ENCODE measurements at regions not wholly inside any gene's neighbourhood (a gene's known extent, or its start where the extent isn't known, plus 50 kb on each side); places are given as distances from the start of the nearest gene placed in this dataset.

DNA sequence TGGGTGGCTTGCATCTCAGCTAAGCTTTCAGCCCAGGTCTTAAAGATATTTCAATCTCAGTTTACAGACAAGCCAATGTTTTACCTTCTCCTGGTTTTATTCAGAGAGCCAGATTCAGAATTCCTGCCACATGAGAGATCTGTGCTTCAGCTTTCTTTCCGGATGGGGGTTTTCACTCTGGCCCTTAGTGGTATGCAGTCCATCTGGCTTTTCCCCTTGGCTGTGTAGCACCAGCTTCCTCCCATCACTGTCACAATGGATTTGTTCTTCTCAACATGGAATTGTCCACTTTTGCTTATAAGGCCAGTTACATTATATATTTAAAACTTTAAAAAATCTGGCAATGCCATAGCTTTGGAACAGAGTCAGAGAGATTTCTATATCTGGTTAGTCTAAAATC, 303.9 kb downstream of the ETS1 start (continued):
- TF ChIP-seq, protein P1, sequence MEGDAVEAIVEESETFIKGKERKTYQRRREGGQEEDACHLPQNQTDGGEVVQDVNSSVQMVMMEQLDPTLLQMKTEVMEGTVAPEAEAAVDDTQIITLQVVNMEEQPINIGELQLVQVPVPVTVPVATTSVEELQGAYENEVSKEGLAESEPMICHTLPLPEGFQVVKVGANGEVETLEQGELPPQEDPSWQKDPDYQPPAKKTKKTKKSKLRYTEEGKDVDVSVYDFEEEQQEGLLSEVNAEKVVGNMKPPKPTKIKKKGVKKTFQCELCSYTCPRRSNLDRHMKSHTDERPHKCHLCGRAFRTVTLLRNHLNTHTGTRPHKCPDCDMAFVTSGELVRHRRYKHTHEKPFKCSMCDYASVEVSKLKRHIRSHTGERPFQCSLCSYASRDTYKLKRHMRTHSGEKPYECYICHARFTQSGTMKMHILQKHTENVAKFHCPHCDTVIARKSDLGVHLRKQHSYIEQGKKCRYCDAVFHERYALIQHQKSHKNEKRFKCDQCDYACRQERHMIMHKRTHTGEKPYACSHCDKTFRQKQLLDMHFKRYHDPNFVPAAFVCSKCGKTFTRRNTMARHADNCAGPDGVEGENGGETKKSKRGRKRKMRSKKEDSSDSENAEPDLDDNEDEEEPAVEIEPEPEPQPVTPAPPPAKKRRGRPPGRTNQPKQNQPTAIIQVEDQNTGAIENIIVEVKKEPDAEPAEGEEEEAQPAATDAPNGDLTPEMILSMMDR (conservative IDR thresholded peaks at IDR 0.05; ENCODE audit: low read depth in 2 of 2): no peak
- TF ChIP-seq, protein P2, sequence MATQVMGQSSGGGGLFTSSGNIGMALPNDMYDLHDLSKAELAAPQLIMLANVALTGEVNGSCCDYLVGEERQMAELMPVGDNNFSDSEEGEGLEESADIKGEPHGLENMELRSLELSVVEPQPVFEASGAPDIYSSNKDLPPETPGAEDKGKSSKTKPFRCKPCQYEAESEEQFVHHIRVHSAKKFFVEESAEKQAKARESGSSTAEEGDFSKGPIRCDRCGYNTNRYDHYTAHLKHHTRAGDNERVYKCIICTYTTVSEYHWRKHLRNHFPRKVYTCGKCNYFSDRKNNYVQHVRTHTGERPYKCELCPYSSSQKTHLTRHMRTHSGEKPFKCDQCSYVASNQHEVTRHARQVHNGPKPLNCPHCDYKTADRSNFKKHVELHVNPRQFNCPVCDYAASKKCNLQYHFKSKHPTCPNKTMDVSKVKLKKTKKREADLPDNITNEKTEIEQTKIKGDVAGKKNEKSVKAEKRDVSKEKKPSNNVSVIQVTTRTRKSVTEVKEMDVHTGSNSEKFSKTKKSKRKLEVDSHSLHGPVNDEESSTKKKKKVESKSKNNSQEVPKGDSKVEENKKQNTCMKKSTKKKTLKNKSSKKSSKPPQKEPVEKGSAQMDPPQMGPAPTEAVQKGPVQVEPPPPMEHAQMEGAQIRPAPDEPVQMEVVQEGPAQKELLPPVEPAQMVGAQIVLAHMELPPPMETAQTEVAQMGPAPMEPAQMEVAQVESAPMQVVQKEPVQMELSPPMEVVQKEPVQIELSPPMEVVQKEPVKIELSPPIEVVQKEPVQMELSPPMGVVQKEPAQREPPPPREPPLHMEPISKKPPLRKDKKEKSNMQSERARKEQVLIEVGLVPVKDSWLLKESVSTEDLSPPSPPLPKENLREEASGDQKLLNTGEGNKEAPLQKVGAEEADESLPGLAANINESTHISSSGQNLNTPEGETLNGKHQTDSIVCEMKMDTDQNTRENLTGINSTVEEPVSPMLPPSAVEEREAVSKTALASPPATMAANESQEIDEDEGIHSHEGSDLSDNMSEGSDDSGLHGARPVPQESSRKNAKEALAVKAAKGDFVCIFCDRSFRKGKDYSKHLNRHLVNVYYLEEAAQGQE (IDR thresholded peaks at IDR 0.05; ENCODE audit: unreplicated experiment): no peak
- TF ChIP-seq NANOG (IDR thresholded peaks at IDR 0.05; ENCODE audit: borderline replicate concordance): no peak
- TF ChIP-seq JUNB (IDR thresholded peaks at IDR 0.05; ENCODE audit: unreplicated experiment): no peak

DNA sequence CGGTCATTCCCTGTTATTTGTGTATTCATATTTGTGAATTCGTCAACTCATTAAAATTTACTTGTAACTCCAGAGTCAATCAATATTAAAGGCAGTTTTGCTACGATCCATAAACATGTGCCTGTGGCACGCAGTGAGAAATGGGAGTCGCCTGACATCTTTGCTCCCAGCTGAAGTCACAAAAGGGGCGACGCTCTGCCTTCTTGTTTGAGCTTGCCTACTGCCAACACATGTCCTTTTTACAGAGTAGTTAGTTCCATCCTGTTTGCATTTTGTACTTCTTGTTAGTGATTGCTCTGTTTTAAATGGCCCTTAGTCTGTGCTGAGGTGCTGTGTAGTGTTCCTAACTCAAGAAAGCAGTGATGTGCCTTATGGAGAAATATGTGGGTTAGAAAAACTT, 305.3 kb downstream of the ETS1 start:
- Histone ChIP-seq H3K36me3 (ENCODE audit: insufficient read depth) (no peaks in the 10 kb centered on the region), H3K79me2 (replicated peaks; ENCODE audit: insufficient read depth) (no peaks in the 10 kb centered on the region), H3K9me2 (ENCODE audit: insufficient read depth) (no peaks in the 10 kb centered on the region), H3K4me3 (no peak overlapping the region), H3K4me2 (no peak overlapping the region), H3K4me1 (ENCODE audit: insufficient read depth) (no peaks in the 10 kb centered on the region), H3K27ac (ENCODE audit: low read depth) (no peak overlapping the region), H2AFZ (no peak overlapping the region), H3K27me3 (ENCODE audit: insufficient read depth) (no peaks in the 10 kb centered on the region), H4K20me1 (replicated peaks; ENCODE audit: insufficient read depth) (no peaks in the 10 kb centered on the region), H3F3A (replicated peaks; ENCODE audit: low read depth) (no peaks in the 10 kb centered on the region)
- no peaks in the 10 kb centered on the region for H3K27me3 Mint-ChIP-seq (ENCODE audit: insufficient read depth, low read depth, poor library complexity)
- H3K27ac Mint-ChIP-seq: no peak overlapping the region
- no peaks in the 10 kb centered on the region for H3K36me3 Mint-ChIP-seq (ENCODE audit: low read depth)
- H3K9me3 Mint-ChIP-seq: no peaks in the 10 kb centered on the region
- no peak overlapping the region for H3K4me3 Mint-ChIP-seq
- H3K4me1 Mint-ChIP-seq: no peaks in the 10 kb centered on the region
- no peak for DNase-seq (ENCODE audit: low spot score)
- ATAC-seq: no peak
- TF ChIP-seq, protein P3, sequence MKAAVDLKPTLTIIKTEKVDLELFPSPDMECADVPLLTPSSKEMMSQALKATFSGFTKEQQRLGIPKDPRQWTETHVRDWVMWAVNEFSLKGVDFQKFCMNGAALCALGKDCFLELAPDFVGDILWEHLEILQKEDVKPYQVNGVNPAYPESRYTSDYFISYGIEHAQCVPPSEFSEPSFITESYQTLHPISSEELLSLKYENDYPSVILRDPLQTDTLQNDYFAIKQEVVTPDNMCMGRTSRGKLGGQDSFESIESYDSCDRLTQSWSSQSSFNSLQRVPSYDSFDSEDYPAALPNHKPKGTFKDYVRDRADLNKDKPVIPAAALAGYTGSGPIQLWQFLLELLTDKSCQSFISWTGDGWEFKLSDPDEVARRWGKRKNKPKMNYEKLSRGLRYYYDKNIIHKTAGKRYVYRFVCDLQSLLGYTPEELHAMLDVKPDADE (IDR thresholded peaks at IDR 0.05): no peak
- TF ChIP-seq POLR2AphosphoS5 (IDR thresholded peaks at IDR 0.05; ENCODE audit: low read depth) (no peak), CREB1 (CRISPR knock-in tag; IDR thresholded peaks at IDR 0.05; ENCODE audit: low read depth) (no peak), STAT1 (IDR thresholded peaks at IDR 0.05; ENCODE audit: unreplicated experiment) (no peak), ZNF462 (CRISPR knock-in tag; IDR thresholded peaks at IDR 0.05) (no peak), ZNF114 (CRISPR knock-in tag; IDR thresholded peaks at IDR 0.05) (no peak), JUNB (IDR thresholded peaks at IDR 0.05; ENCODE audit: unreplicated experiment) (no peak), EZH2phosphoT487 (IDR thresholded peaks at IDR 0.05; ENCODE audit: unreplicated experiment) (no peak), NANOG (IDR thresholded peaks at IDR 0.05; ENCODE audit: borderline replicate concordance) (no peak)
- TF ChIP-seq, protein P1 (conservative IDR thresholded peaks at IDR 0.05; ENCODE audit: low read depth in 2 of 2): no peak

All from GM23338 (cell line).